Stimulated activated CD4-positive, alpha-beta T cell treated with anti-CD3 and anti-CD28 coated beads, Interleukin-1b, Interleukin-23, amount 100 ng/mL, for 24 hours (primary cell): ENCODE measurements at regions not wholly inside any gene's neighbourhood (a gene's known extent, or its start where the extent isn't known, plus 50 kb on each side); places are given as distances from the start of the nearest gene placed in this dataset.
"Not testable (repeated sequence)": the region's sequence is repeated elsewhere in the genome, so short reads cannot be mapped to it uniquely, and the experiment has no call there.

Source experiments
- DNase-seq, 4 experiments: peaks; one replicate each; pipeline ENCODE4 v3.0.0-alpha.2; 2020; ENCODE audit warnings: low read depth in 4 of 4, low spot score in 1 of 4

DNA sequence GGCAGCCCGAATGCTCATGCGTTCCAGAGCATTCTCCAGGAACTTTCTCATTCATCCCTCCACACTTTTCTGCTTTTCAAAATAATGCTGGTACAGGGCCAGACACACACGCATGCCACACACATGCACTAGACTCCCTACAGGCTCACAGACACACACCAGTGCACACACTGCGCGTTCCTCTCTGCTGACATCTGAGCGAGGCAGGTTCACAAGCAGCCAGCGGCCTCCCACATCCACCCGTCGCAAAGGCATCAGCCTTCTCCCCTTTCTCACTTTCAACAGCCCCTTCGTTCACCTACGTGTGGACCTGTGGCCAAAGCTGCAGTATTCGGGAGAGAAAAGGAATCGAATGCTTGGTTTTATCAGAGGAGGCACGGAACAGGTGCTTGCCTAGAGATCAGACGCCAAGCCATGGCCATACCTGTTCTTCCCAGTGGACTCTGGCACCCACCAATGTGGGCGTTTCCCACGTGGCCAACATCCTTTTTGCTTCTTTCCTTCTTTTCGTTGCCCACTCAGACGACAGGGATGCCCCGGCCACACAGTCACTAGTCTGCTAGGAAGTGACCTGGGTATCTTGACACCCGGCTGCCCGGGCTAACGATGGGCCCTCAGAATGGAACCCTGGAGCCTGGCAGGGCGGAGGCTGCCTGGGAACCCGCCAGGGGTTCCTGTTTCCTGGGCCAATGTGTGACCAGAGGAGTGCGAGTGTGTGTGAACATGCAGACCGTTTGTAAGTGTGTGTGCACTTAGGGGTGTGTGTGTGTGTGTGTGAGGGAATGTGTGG lies 85.8 kb upstream of the ID2 start:
- DNase-seq: no peak

DNA sequence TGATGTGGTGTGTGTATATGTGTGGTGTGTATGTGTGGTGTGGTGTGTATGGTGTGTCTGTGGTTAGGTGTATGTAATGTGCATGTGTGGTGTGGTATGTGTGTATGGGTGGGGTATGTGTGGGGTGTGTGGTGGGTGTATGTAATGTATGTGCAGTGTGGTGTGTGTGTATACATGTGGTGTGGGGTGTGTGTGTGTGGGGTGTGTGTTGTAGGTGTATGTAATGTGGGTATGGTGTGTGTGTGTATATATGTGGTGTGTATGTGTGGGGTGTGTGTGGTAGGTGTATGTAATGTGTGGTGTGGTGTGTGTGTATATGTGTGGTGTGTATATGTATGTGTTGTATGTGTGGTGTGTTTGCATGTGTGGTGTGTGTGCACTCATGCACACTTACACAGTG lies 84.8 kb upstream of the ID2 start:
- DNase-seq: no peak

DNA sequence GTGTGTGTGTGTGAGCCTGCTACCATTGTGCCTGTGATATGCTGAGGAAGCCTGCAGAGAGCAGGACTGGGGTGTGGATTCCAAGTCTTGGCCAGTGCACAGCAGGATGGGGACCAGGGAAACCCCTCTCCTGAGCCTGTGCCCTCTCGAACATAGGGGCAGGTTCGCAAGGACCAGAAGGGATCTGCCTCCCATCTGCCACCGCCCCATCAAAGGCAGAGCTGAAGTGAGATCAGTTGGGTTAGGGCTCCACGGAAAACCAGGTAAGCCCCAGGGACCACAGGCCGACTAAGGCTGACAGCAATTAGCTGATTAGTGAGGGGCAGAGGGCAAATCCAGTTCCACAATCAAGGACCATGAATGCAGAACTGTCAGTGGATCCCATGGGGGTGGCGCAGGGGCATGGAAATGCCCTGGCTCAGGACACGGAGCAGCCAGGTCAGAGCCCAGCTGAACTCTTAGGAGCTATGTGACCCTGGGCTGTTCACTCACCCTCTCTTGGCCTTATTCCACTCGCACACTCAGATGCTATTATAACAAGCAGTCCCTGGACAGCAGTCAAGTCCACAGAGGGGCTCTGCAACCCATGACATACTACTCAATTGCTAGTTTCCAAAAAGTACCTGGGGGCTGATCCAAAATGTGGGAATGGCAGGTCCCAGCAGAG lies 84.2 kb upstream of the ID2 start:
- DNase-seq: no peak

- no peak for DNase-seq
These were observed 83.3 kb upstream of the ID2 start for GRCh38 chr2:8598295-8599165.

- no peak for DNase-seq
These were observed 82.2 kb upstream of the ID2 start for GRCh38 chr2:8599421-8600242.

DNA sequence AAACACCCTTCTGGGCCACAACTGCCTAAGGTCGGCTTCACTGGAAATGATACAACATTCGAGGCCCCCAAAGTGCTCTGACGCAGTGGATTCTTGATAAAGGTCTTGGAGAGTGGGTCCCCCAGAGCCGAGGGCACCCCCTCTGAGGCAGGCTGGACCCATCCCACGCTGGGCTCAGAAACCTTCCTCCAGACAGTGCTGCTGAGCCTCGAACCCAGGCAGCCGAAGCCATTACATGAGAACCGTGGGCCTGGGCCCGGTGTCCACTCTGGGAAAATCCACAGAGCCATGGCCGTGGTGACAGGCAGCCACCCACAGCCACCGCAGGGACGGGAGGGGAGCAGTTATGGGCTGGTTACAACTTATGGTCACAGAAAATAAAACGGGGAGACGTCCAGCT lies 81.4 kb upstream of the ID2 start:
- no peak for DNase-seq

- no peak for DNase-seq
These were observed 79.0 kb upstream of the ID2 start for GRCh38 chr2:8602809-8603208.

- not testable (repeated sequence) for DNase-seq
These were observed 78.5 kb upstream of the ID2 start for GRCh38 chr2:8603356-8603755.

GRCh38 chr2:8604262-8604661 lies 77.6 kb upstream of the ID2 start:
- no peak for DNase-seq

- DNase-seq: no peak
These were observed 76.3 kb upstream of the ID2 start for GRCh38 chr2:8605351-8606065.

GRCh38 chr2:8606226-8606625 lies 75.6 kb upstream of the ID2 start:
- DNase-seq: no peak

- DNase-seq: no peak
These were observed 75.0 kb upstream of the ID2 start for GRCh38 chr2:8606649-8607550.

- no peak for DNase-seq
These were observed 74.2 kb upstream of the ID2 start for GRCh38 chr2:8607606-8608005.

- no peak for DNase-seq
These were observed 73.4 kb upstream of the ID2 start for GRCh38 chr2:8608411-8608954.

- DNase-seq: no peak
These were observed 72.5 kb upstream of the ID2 start for GRCh38 chr2:8609357-8609811.

GRCh38 chr2:8610775-8611174 lies 71.1 kb upstream of the ID2 start:
- DNase-seq: not testable (repeated sequence)

DNA sequence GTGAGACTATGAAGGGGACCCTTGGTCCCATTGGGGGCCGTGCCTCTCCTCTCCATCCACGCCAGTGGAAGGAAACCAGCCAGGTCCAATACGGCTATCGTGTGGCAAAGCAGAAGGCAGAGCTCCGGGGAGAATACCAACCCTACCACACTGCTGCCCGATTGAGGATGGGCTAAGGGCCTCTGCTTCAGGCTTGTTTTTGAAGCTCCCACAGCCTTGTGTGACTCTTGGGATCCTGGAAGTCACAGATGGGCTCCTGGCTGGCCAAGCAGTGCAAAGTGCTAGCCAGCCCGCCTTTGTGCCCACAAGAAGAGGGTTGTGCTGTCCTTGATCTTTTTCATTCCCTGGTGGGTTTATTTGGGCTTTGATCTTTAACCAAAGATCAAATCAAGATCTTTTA lies 70.6 kb upstream of the ID2 start:
- no peak for DNase-seq

DNA sequence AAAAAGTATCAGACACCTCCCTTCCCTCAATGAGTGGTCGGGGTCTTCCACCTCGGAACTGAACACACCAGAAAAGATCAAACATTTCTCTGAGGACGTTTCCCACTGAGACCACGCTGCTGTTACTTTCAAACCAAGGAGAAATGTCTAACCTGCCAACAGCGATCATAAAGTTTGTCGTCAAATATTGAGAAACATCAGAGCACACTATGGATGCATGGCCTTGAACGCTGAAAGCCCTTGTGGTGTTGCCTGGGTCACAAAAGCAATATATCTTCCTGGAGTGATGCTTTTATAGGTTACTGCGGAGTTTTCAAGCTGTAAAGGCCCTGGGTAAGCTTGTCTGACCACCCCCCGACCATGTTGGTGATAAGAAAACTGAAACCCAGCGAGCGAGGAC lies 70.2 kb upstream of the ID2 start:
- DNase-seq: no peak

GRCh38 chr2:8612734-8613179 lies 69.1 kb upstream of the ID2 start:
- DNase-seq: no peak
